Endodermal cell (in vitro differentiated cells): ENCODE measurements at regions not wholly inside any gene's neighbourhood (a gene's known extent, or its start where the extent isn't known, plus 50 kb on each side); places are given as distances from the start of the nearest gene placed in this dataset.

Experiments
- DNase-seq: peaks from one replicate; pipeline ENCODE4 v3.0.0-alpha.2; 2017
- H3K27ac ChIP-seq: 2 replicates; pipeline ENCODE4 v1.5.1; 2013; ENCODE audit warnings: mild to moderate bottlenecking, low read depth, low read length, moderate library complexity
- H3K27me3 ChIP-seq: 2 replicates; pipeline ENCODE4 v1.6.1; 2013; ENCODE audit warnings: mild to moderate bottlenecking, low read length, moderate library complexity; ENCODE audit not compliant: insufficient read depth, control insufficient read depth, poor library complexity, severe bottlenecking
- H3K36me3 ChIP-seq: 2 replicates; pipeline ENCODE4 v1.7.0; 2013; ENCODE audit warnings: mild to moderate bottlenecking, low read length, moderate library complexity; ENCODE audit not compliant: control insufficient read depth, insufficient read depth
- H3K4me1 ChIP-seq: one replicate; pipeline ENCODE4 v1.7.0; 2013; ENCODE audit warnings: low read length; ENCODE audit not compliant: control insufficient read depth, insufficient read depth
- H3K4me3 ChIP-seq: 2 replicates; pipeline ENCODE4 v1.5.1; 2013; ENCODE audit warnings: mild to moderate bottlenecking, low read length, moderate library complexity
- H3K9ac ChIP-seq: 2 replicates; pipeline ENCODE4 v1.6.1; 2013; ENCODE audit warnings: mild to moderate bottlenecking, low read length, moderate library complexity; ENCODE audit not compliant: poor library complexity, severe bottlenecking; ENCODE audit errors: extremely low read depth
- H3K9me3 ChIP-seq: 2 replicates; pipeline ENCODE4 v1.6.1; 2013; ENCODE audit warnings: mild to moderate bottlenecking, low read length, moderate library complexity; ENCODE audit not compliant: control insufficient read depth
- H3K27ac Mint-ChIP-seq: 2 replicates; pipeline ENCODE4 v1.8.0; 2020; ENCODE audit warnings: mixed read lengths
- H3K27me3 Mint-ChIP-seq: 2 replicates; pipeline ENCODE4 v1.8.0; 2021; ENCODE audit warnings: mild to moderate bottlenecking, mixed read lengths; ENCODE audit not compliant: insufficient read depth
- H3K36me3 Mint-ChIP-seq: 2 replicates; pipeline ENCODE4 v1.8.0; 2020; ENCODE audit warnings: low read depth, mixed read lengths
- H3K4me1 Mint-ChIP-seq: 2 replicates; pipeline ENCODE4 v1.8.0; 2020; ENCODE audit warnings: mixed read lengths
- H3K4me3 Mint-ChIP-seq: 2 replicates; pipeline ENCODE4 v1.8.0; 2020; ENCODE audit warnings: mild to moderate bottlenecking, moderate library complexity, mixed read lengths
- H3K9me3 Mint-ChIP-seq: 2 replicates; pipeline ENCODE4 v1.8.0; 2020; ENCODE audit warnings: mild to moderate bottlenecking, mixed read lengths
- CTCF ChIP-seq: fragments of 200-600 bp; sonication (generic); conservative IDR thresholded peaks from 2 replicates; pipeline ENCODE4 v1.5.0; 2021; ENCODE audit warnings: antibody characterized with exemption, mild to moderate bottlenecking
- WGBS, 2 experiments: methylation state at CpG; one replicate each; pipeline versions ENCODE4 v1.1.5 to v1.1.7; 2013; ENCODE audit warnings: missing lambda C conversion rate in 2 of 2, mixed read lengths in 1 of 2; ENCODE audit not compliant: insufficient coverage in 1 of 2, insufficient read length in 1 of 2; 5-methylcytosine and 5-hydroxymethylcytosine counted together

- H3K9ac ChIP-seq, result no peak overlapping the region
- Mint-ChIP-seq H3K36me3 (no peaks in the 10 kb centered on the region), H3K27me3 (no peaks in the 10 kb centered on the region), H3K9me3 (no peaks in the 10 kb centered on the region), H3K27ac (no peak overlapping the region), H3K4me1 (no peaks in the 10 kb centered on the region), H3K4me3 (no peak overlapping the region)
- no peaks in the 10 kb centered on the region for H3K4me1 ChIP-seq
- no peak overlapping the region for H3K27ac ChIP-seq
- DNase-seq, result no peak
- no peaks in the 10 kb centered on the region for H3K9me3 ChIP-seq
- H3K36me3 ChIP-seq, result no peaks in the 10 kb centered on the region
- 90 to 95% methylated on average over 8 to 11 of the region's 11 CpGs for WGBS, 2 experiments
- H3K27me3 ChIP-seq, result no peaks in the 10 kb centered on the region
- no peak for TF ChIP-seq CTCF
- no peak overlapping the region for H3K4me3 ChIP-seq
These were observed 86.5 kb upstream of the HDAC4 start for GRCh38 chr2:239487272-239487671.

GRCh38 chr2:239485622-239486021, 84.8 kb upstream of the HDAC4 start:
- no peak overlapping the region for H3K9ac ChIP-seq
- Mint-ChIP-seq H3K4me1 (no peaks in the 10 kb centered on the region), H3K36me3 (no peaks in the 10 kb centered on the region), H3K27ac (no peak overlapping the region), H3K4me3 (no peak overlapping the region), H3K9me3 (no peaks in the 10 kb centered on the region), H3K27me3 (no peaks in the 10 kb centered on the region)
- no peak overlapping the region for H3K27ac ChIP-seq
- no peaks in the 10 kb centered on the region for H3K4me1 ChIP-seq
- H3K27me3 ChIP-seq, result no peaks in the 10 kb centered on the region
- no peaks in the 10 kb centered on the region for H3K36me3 ChIP-seq
- H3K9me3 ChIP-seq, result no peaks in the 10 kb centered on the region
- TF ChIP-seq CTCF, result no peak
- H3K4me3 ChIP-seq, result no peak overlapping the region
- DNase-seq, result no peak
- WGBS, 2 experiments, result 88 to 93% methylated on average over 2 to 3 of the region's 3 CpGs

- Mint-ChIP-seq H3K4me3 (no peak overlapping the region), H3K27me3 (no peaks in the 10 kb centered on the region), H3K27ac (no peak overlapping the region), H3K9me3 (no peaks in the 10 kb centered on the region), H3K4me1 (no peaks in the 10 kb centered on the region), H3K36me3 (no peaks in the 10 kb centered on the region)
- Histone ChIP-seq H3K27me3 (no peaks in the 10 kb centered on the region), H3K9me3 (no peaks in the 10 kb centered on the region), H3K27ac (no peak overlapping the region), H3K4me3 (no peak overlapping the region), H3K4me1 (no peaks in the 10 kb centered on the region), H3K36me3 (no peaks in the 10 kb centered on the region), H3K9ac (no peak overlapping the region)
- 93 to 94% methylated on average over 10 to 22 of the region's 22 CpGs for WGBS, 2 experiments
- no peak for DNase-seq
- TF ChIP-seq CTCF, result no peak
These were observed 83.9 kb upstream of the HDAC4 start for GRCh38 chr2:239484571-239485355.
